Spleen (tissue), 11 donors: ENCODE measurements at regions not wholly inside any gene's neighbourhood (a gene's known extent, or its start where the extent isn't known, plus 50 kb on each side); places are given as distances from the start of the nearest gene placed in this dataset.

Source experiments
- DNase-seq: peaks from one replicate; pipeline ENCODE4 v3.0.0-alpha.2; 2020
- H3K27ac ChIP-seq, 8 donors: fragments of 200-600 bp; sonication (generic) in 7 of 8; 1 replicate in 4 of 8; 2 replicates in 4 of 8; pipeline versions ENCODE4 v1.5.0 to v1.8.0; 2016 to 2021; ENCODE audit warnings: inconsistent platforms in 4 of 8, mild to moderate bottlenecking in 4 of 8, moderate library complexity in 1 of 8
- H3K27me3 ChIP-seq, 7 donors: fragments of 200-600 bp; sonication (generic) in 6 of 7; replicated peaks in 1 of 7; 1 replicate in 4 of 7; 2 replicates in 3 of 7; pipeline versions ENCODE4 v1.5.0 to v1.8.0; 2016 to 2021; ENCODE audit warnings: inconsistent platforms in 3 of 7, mild to moderate bottlenecking in 1 of 7
- H3K36me3 ChIP-seq, 6 donors: fragments of 200-600 bp; sonication (generic) in 5 of 6; 1 replicate in 4 of 6; 2 replicates in 2 of 6; pipeline versions ENCODE4 v1.5.0 to v1.8.0; 2016 to 2021; ENCODE audit warnings: inconsistent platforms in 2 of 6
- H3K4me1 ChIP-seq, 6 donors: fragments of 200-600 bp; sonication (generic) in 5 of 6; 1 replicate in 3 of 6; 2 replicates in 3 of 6; pipeline versions ENCODE4 v1.5.0 to v1.8.0; 2016 to 2021; ENCODE audit warnings: inconsistent platforms in 3 of 6
- H3K4me3 ChIP-seq, 8 donors: fragments of 200-600 bp; sonication (generic) in 7 of 8; 1 replicate in 4 of 8; 2 replicates in 4 of 8; pipeline versions ENCODE4 v1.5.0 to v1.8.0; 2016 to 2021; ENCODE audit warnings: inconsistent platforms in 4 of 8, mild to moderate bottlenecking in 4 of 8, moderate library complexity in 2 of 8
- H3K9me3 ChIP-seq, 8 donors: fragments of 200-600 bp; sonication (generic) in 7 of 8; 1 replicate in 4 of 8; 2 replicates in 4 of 8; pipeline versions ENCODE4 v1.5.0 to v1.8.0; 2016 to 2021; ENCODE audit warnings: inconsistent platforms in 4 of 8
- CTCF ChIP-seq, 11 experiments: fragments of 200-600 bp in 7 of 11; fragments of 450-650 bp in 4 of 11; sonication (generic) in 4 of 11; IDR thresholded peaks in 8 of 11; conservative IDR thresholded peaks in 3 of 11; 1 replicate in 7 of 11; 2 replicates in 4 of 11; pipeline versions ENCODE4 v1.4.0 to v1.8.0; 2016 to 2021; ENCODE audit warnings: antibody characterized with exemption in 11 of 11, inconsistent platforms in 4 of 11, mild to moderate bottlenecking in 1 of 11
- POLR2A ChIP-seq, 3 donors: fragments of 450-650 bp; IDR thresholded peaks; one replicate each; pipeline ENCODE4 v1.5.1; 2017; ENCODE audit warnings: antibody characterized with exemption in 3 of 3, mild to moderate bottlenecking in 1 of 3
- POLR2AphosphoS5 ChIP-seq, 3 donors: sonication (generic); formaldehyde crosslinking; IDR thresholded peaks; one replicate each; pipeline ENCODE4 v1.5.1; 2017; ENCODE audit warnings: antibody characterized with exemption in 3 of 3
- whole genome bisulfite sequencing, 5 donors: extraction: QIAGEN DNeasy Blood & Tissue Kit in 3 of 5; methylation state at CpG; one replicate each; pipeline versions ENCODE4 v1.1.5 to v1.1.7; 2013 to 2018; 5-methylcytosine and 5-hydroxymethylcytosine counted together
- intact Hi-C: fragments of 100-400 bp; cut with DNase I; formaldehyde crosslinking; loops from one replicate; pipeline ENCODE4 v1.15.0; 2023; ENCODE audit warnings: low total_unique reads
- donor health status: healthy with polysubstance abuse.
- donor health status: DM: no; HTN: no; CAD: no; lungs with moderate emphysema.
- donor health status: DM: no; HTN: no; CAD: no.
- donor health status: Bipolar disorder and iron deficiency.
- donor health status: healthy.
- donor health status: DM: no; HTN: no; CAD: no.
- donor health status: DM: yes; HTN: yes; CAD: no.

GRCh38 chr15:95227235-95227634, 995.9 kb downstream of the MCTP2 start:
- H3K4me3 ChIP-seq = no peak overlapping the region
- no peaks in the 10 kb centered on the region for H3K36me3 ChIP-seq
- H3K9me3 ChIP-seq = peaks cover 0 to 27% (median 22%) of the 10 kb centered on the region in 8 donors
- no peak for DNase-seq
- H3K27me3 ChIP-seq = no peaks in the 10 kb centered on the region
- no peak overlapping the region for H3K27ac ChIP-seq
- intact Hi-C loops = no loop called here
- H3K4me1 ChIP-seq = no peaks in the 10 kb centered on the region
- WGBS, 5 donors = 41 to 61% (median 50%) methylated on average over 3 of the region's 3 CpGs
- TF ChIP-seq POLR2AphosphoS5 (IDR thresholded peaks at IDR 0.05) (no peak), CTCF (IDR thresholded peaks at IDR 0.05 in 8 of 11, conservative IDR thresholded peaks at IDR 0.05 in 3 of 11) (no peak), POLR2A (IDR thresholded peaks at IDR 0.05) (no peak)

GRCh38 chr15:95228856-95229555, 997.6 kb downstream of the MCTP2 start:
- intact Hi-C loops = no loop called here
- no peak for TF ChIP-seq POLR2AphosphoS5 (IDR thresholded peaks at IDR 0.05)
- no peak for TF ChIP-seq POLR2A (IDR thresholded peaks at IDR 0.05)
- no peak for TF ChIP-seq CTCF (IDR thresholded peaks at IDR 0.05 in 8 of 11, conservative IDR thresholded peaks at IDR 0.05 in 3 of 11)
- no peaks in the 10 kb centered on the region for H3K36me3 ChIP-seq
- no peaks in the 10 kb centered on the region for H3K4me1 ChIP-seq
- H3K4me3 ChIP-seq = no peak overlapping the region
- peaks cover 0 to 13% (median 6%) of the 10 kb centered on the region in 8 donors for H3K9me3 ChIP-seq
- no peak for DNase-seq
- H3K27ac ChIP-seq = no peak overlapping the region
- 81 to 93% (median 90%) methylated on average over 3 of the region's 3 CpGs for WGBS, 5 donors
- H3K27me3 ChIP-seq = no peaks in the 10 kb centered on the region

GRCh38 chr15:95235033-95235432, 1003.7 kb downstream of the MCTP2 start:
- TF ChIP-seq POLR2A (IDR thresholded peaks at IDR 0.05) (no peak), CTCF (IDR thresholded peaks at IDR 0.05 in 8 of 11, conservative IDR thresholded peaks at IDR 0.05 in 3 of 11) (no peak), POLR2AphosphoS5 (IDR thresholded peaks at IDR 0.05) (no peak)
- Histone ChIP-seq H3K9me3 (peaks cover 0 to 30% (median 24%) of the 10 kb centered on the region in 8 donors), H3K27ac (no peak overlapping the region), H3K4me3 (no peak overlapping the region), H3K4me1 (no peaks in the 10 kb centered on the region), H3K27me3 (no peaks in the 10 kb centered on the region), H3K36me3 (no peaks in the 10 kb centered on the region)
- 76 to 79% (median 78%) methylated on average over 1 of the region's 1 CpG; no CpG with 5 or more reads in 2 of the 5 donors for WGBS, 5 donors
- DNase-seq = no peak
- intact Hi-C loops = loop anchor here (10.0 kb wide), 1 partner anchor 60 kb away; no protein-coding TSS in a partner anchor

- no peak for DNase-seq
- WGBS, 5 donors = 77 to 94% (median 89%) methylated on average over 12 of the region's 12 CpGs
- intact Hi-C loops = no loop called here
- Histone ChIP-seq H3K9me3 (peaks cover 0 to 6% (median 0%) of the 10 kb centered on the region in 8 donors), H3K4me3 (no peak overlapping the region), H3K4me1 (no peaks in the 10 kb centered on the region), H3K36me3 (no peaks in the 10 kb centered on the region), H3K27me3 (no peaks in the 10 kb centered on the region), H3K27ac (no peak overlapping the region)
- TF ChIP-seq POLR2A (IDR thresholded peaks at IDR 0.05) = no peak
- TF ChIP-seq CTCF (IDR thresholded peaks at IDR 0.05 in 8 of 11, conservative IDR thresholded peaks at IDR 0.05 in 3 of 11) = no peak
- TF ChIP-seq POLR2AphosphoS5 (IDR thresholded peaks at IDR 0.05) = no peak
Measured at GRCh38 chr15:95247071-95247984, 1016.0 kb downstream of the MCTP2 start.
